NB4 (cell line): ENCODE measurements at regions not wholly inside any gene's neighbourhood (a gene's known extent, or its start where the extent isn't known, plus 50 kb on each side); places are given as distances from the start of the nearest gene placed in this dataset.

ENCODE experiments used
- DNase-seq: peaks from one replicate; pipeline ENCODE4 v3.0.0; 2010; ENCODE audit warnings: low read depth
- H3K4me3 ChIP-seq: one replicate; pipeline ENCODE4 v1.5.1; 2011; ENCODE audit warnings: mild to moderate bottlenecking, low read depth, low read length, moderate library complexity
- CTCF ChIP-seq: IDR thresholded peaks from one replicate; pipeline ENCODE4 v1.5.1; 2012; ENCODE audit warnings: low read depth, low read length
- MAX ChIP-seq: IDR thresholded peaks from 2 replicates; pipeline ENCODE4 v1.6.1; 2011; ENCODE audit warnings: low read depth, low read length
- MYC ChIP-seq: IDR thresholded peaks from 2 replicates; pipeline ENCODE4 v1.6.1; 2011; ENCODE audit warnings: low read depth, low read length
- POLR2A ChIP-seq: IDR thresholded peaks from 2 replicates; pipeline ENCODE4 v1.6.1; 2011; ENCODE audit warnings: mild to moderate bottlenecking; ENCODE audit not compliant: insufficient read length; ENCODE audit errors: extremely low read depth

GRCh38 chr21:22575165-22575584 is 1577.0 kb downstream of the NCAM2 start:
- DNase-seq = peak; percentile 50
- peak; percentile 52 for TF ChIP-seq CTCF
- no peak for TF ChIP-seq POLR2A
- H3K4me3 ChIP-seq = no peak overlapping the region

- no peak for DNase-seq
- no peak overlapping the region for H3K4me3 ChIP-seq
- TF ChIP-seq MYC = no peak
- no peak for TF ChIP-seq MAX
- TF ChIP-seq CTCF = no peak
- no peak for TF ChIP-seq POLR2A
Observed at GRCh38 chr21:22579741-22580140, 1581.5 kb downstream of the NCAM2 start.

DNA sequence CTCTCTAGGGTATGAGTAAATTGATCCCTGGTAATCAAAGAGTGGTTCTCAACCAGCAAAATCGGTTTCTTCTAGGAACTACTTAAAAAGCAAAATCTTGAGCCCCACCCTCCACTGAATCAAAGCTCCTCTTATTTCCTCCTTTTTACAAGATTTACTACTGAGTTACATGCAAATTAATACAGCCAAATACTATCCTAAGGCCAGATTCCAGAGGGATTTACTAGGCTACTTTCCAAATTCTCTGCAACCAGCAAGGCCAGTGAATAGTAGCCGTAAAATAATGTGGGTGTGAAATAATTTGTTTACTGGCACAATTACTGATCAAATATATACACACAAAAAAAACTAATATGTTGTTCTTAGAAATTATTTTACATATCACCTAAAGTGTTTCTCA is 1583.8 kb downstream of the NCAM2 start:
- no peak for TF ChIP-seq MYC
- TF ChIP-seq CTCF = no peak
- no peak overlapping the region for H3K4me3 ChIP-seq
- DNase-seq = no peak

GRCh38 chr21:22584308-22584707 is 1586.1 kb downstream of the NCAM2 start:
- no peak overlapping the region for H3K4me3 ChIP-seq
- TF ChIP-seq MYC = no peak
- no peak for TF ChIP-seq POLR2A
- TF ChIP-seq CTCF = no peak
- no peak for TF ChIP-seq MAX
- DNase-seq = no peak

DNA sequence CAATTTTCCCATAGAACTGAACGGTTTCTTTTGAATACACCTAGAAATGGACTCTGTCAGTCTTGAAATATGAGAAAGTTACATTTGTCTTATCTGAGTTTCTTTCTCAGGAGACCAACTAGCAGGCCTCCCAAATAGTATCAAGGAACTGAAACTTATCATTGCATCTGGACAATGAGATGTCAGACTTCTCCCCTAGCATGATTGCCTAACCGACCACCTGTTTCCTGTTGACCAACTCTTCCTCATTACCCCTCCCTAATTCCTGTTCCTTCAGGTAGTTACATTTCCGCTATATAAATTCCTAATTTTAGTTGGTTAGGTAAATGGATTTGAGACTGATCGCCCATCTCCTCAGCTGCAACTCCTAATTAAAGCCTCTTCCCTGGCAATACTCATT is 1587.3 kb downstream of the NCAM2 start:
- TF ChIP-seq POLR2A (no peak), CTCF (no peak), MAX (no peak), MYC (no peak)
- DNase-seq = peak; percentile 46
- H3K4me3 ChIP-seq = no peak overlapping the region

DNA sequence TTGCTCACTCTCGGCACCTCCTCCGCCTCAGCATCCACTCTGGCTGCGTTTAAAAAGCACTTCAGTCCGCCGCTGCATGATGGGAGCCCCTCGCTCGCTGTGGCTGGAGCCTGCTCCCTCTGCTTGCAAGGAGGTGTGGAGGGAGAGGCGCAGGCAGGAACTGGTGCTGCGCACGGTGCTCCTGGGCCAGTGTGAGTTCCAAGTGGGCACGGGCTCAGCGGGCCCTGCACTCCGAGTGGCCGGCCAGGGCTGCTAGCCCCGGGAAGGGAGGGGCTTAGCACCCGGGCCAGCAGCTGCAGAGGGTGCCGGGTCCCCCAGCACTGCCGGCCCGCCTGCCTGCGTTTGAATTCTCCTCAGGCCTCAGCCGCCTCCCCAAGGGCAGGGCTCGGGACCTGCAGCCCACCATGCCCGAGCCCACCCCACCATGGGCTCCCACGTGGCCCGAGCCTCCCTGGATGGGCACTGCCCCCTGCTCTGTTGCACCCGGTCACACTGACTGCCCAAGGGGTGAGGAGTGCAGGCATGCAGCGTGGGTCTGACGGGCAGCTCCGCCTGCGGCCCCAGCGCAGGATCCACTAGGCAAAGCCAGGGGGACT is 1599.5 kb downstream of the NCAM2 start:
- TF ChIP-seq POLR2A (no peak), MAX (no peak), MYC (no peak), CTCF (no peak)
- no peak for DNase-seq
- H3K4me3 ChIP-seq = no peak overlapping the region
